Kidney glomerular epithelial cell (primary cell): ENCODE measurements at regions not wholly inside any gene's neighbourhood (a gene's known extent, or its start where the extent isn't known, plus 50 kb on each side); places are given as distances from the start of the nearest gene placed in this dataset.
"Not testable (repeated sequence)": the region's sequence is repeated elsewhere in the genome, so short reads cannot be mapped to it uniquely, and the experiment has no call there.

Experiments
- DNase-seq: peaks from one replicate; lab custom pipeline; 2025; lab: John Stamatoyannopoulos, UW

- DNase-seq = peak; percentile 24
Observed at GRCh38 chr1:164440232-164440631, 118.8 kb upstream of the PBX1 start.

GRCh38 chr1:164443166-164443565 is 115.8 kb upstream of the PBX1 start:
- no peak for DNase-seq

DNA sequence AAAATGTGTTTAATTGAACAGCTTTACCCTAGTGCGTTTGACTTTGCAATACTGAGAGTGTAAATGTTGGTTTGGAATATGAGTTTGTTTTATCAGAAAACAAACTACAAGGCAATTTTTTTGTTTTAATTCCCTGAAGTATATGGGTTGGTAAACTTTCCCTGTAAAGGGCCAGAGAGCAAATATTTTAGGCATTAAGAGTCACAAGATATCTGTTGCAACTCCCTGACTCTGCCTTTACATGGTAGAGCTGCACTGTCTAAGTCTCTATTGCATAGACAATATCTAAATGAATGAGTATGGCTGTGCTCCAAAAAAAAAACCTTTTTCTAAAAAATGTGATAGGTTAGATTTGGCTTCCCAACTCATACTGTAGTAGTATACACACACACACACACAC is 115.1 kb upstream of the PBX1 start:
- DNase-seq = no peak

DNA sequence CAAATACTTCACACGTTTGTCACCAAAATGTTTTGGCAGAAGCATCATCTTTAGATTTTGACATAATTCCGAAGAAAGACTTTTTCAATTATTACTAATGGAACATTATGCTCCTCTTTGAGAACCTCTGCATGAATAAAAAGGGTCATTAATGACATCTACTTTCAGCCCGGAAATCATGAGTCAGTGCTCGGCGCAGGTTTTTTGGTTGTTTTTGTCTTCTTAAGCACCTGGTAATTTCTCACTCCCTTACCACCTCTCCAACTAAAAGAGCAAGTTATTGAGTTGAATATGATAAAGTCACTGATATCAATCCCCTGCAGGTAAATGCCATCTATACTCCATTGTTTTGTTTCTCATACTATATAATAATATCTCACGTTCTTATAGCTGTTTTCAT is 113.0 kb upstream of the PBX1 start:
- DNase-seq = no peak

DNA sequence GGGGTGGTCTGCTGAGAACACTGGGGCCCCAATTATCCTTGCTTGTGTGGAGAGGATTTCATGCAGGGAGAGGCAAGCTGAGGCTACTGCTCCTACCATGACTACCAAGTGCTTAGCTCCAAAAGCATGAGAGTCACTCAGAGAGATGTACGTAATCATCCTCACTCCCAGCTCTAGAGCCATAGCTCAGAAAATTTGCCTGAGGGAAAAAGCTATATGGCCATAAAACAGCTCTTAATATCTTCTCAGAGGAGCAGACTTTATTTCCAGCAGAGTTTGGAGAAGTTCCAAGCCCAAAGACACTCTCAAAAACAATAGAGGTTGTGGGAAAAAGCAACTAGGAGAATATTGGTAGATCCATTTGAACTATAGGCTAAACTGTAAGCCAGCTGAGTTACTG is 106.4 kb upstream of the PBX1 start:
- no peak for DNase-seq

- peak; percentile 52 for DNase-seq
Observed at GRCh38 chr1:164456272-164456671, 102.7 kb upstream of the PBX1 start.

DNA sequence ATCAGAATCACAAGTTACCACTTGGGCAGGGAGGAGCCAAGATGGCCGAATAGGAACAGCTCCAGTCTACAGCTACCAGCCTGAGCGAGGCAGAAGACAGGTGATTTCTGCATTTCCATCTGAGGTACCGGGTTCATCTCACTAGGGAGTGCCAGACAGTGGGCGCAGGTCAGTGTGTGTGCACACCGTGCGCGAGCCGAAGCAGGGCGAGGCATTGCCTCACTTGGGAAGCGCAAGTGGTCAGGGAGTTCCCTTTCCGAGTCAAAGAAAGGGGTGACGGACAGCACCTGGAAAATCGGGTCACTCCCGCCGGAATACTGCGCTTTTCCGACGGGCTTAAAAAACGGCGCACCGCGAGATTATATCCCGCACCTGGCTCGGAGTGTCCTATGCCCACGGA is 99.8 kb upstream of the PBX1 start:
- not testable (repeated sequence) for DNase-seq

- no peak for DNase-seq
Observed at GRCh38 chr1:164466001-164466421, 93.0 kb upstream of the PBX1 start.

GRCh38 chr1:164466429-164466828 is 92.6 kb upstream of the PBX1 start:
- DNase-seq = peak; percentile 16

GRCh38 chr1:164470996-164471395 is 88.0 kb upstream of the PBX1 start:
- DNase-seq = no peak

DNA sequence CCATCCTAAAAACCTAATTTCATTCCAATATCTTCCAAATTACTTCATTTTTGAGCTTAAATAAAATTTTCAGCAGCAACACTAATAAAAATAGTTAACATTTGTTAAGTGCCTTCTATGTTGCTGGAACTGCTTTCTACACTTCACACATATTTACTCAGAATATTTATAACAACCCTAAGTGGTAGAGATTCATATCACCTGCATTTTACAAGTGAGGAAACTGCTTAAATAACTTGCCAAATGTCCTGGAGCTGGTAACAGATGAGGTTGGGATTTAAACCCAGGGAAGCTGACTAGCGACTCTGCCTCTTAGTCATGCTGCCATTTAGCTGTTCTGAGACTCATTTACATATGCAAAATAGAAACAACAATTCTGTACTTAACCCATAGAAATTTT is 86.1 kb upstream of the PBX1 start:
- DNase-seq = no peak

- DNase-seq = no peak
Observed at GRCh38 chr1:164473544-164473943, 85.4 kb upstream of the PBX1 start.

GRCh38 chr1:164475834-164476233 is 83.2 kb upstream of the PBX1 start:
- DNase-seq = no peak

GRCh38 chr1:164477343-164477742 is 81.6 kb upstream of the PBX1 start:
- DNase-seq = no peak

- DNase-seq = no peak
Observed at GRCh38 chr1:164479242-164479641, 79.7 kb upstream of the PBX1 start.

- peak; percentile 17 for DNase-seq
Observed at GRCh38 chr1:164480285-164480907, 78.6 kb upstream of the PBX1 start.

GRCh38 chr1:164495905-164496304 is 63.1 kb upstream of the PBX1 start:
- DNase-seq = no peak

DNA sequence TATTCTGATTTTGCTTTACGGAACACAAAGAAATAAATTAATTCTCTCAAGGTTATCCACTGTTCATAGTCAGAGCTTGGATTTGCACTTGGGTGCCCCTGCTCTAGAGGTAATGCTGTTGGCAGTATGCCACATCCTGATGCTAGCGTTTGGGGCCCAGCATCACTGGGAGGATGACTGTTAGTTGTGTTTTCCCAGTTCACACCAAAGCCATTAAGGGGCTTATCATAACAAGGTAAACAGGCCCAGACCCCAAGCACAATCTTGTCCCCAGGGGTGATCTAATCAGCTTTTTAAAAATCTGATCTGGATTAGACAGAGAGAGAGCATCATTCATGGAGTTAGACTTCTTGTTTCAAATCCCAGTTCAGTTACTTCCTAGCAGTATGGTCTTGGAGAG is 60.2 kb upstream of the PBX1 start:
- DNase-seq = no peak

- DNase-seq = no peak
Observed at GRCh38 chr1:164504749-164505148, 54.2 kb upstream of the PBX1 start.
